Stomach (tissue), 8 donors: ENCODE measurements at regions not wholly inside any gene's neighbourhood (a gene's known extent, or its start where the extent isn't known, plus 50 kb on each side); places are given as distances from the start of the nearest gene placed in this dataset.

Experiments used
- DNase-seq, 2 donors: peaks; one replicate each; pipeline versions ENCODE4 v3.0.0 to v3.0.0-alpha.2; 2013 to 2019
- H3K27ac ChIP-seq, 5 donors: fragments of 200-600 bp in 4 of 5; sonication (generic) in 4 of 5; one replicate each; pipeline ENCODE4 v1.5.1; 2013 to 2019; ENCODE audit warnings: mild to moderate bottlenecking in 1 of 5, moderate library complexity in 1 of 5
- H3K27me3 ChIP-seq, 3 donors: fragments of 200-600 bp; sonication (generic); one replicate each; pipeline ENCODE4 v1.5.1; 2017 to 2019; ENCODE audit warnings: mixed run types in 1 of 3
- H3K36me3 ChIP-seq, 4 donors: fragments of 200-600 bp; sonication (generic); 1 replicate in 3 of 4; 2 replicates in 1 of 4; pipeline ENCODE4 v1.5.1; 2016 to 2019
- H3K4me1 ChIP-seq, 4 donors: fragments of 200-600 bp; sonication (generic); one replicate each; pipeline ENCODE4 v1.5.1; 2016 to 2019
- H3K4me3 ChIP-seq, 4 donors: fragments of 200-600 bp; sonication (generic) in 3 of 4; one replicate each; pipeline ENCODE4 v1.5.1; 2016 to 2019; ENCODE audit warnings: mild to moderate bottlenecking in 1 of 4
- H3K9me3 ChIP-seq, 4 donors: fragments of 200-600 bp; sonication (generic); one replicate each; pipeline ENCODE4 v1.5.1; 2016 to 2019
- EP300 ChIP-seq: sonication (generic); formaldehyde crosslinking; IDR thresholded peaks from one replicate; pipeline ENCODE4 v1.6.1; 2017; ENCODE audit warnings: antibody characterized with exemption
- POLR2A ChIP-seq, 4 donors: fragments of 450-650 bp; IDR thresholded peaks; one replicate each; pipeline ENCODE4 v1.6.1; 2016; ENCODE audit warnings: antibody characterized with exemption in 4 of 4, control low read depth in 2 of 4, mild to moderate bottlenecking in 1 of 4, moderate library complexity in 1 of 4
- POLR2AphosphoS5 ChIP-seq, 3 donors: sonication (generic); formaldehyde crosslinking; IDR thresholded peaks; one replicate each; pipeline ENCODE4 v1.6.1; 2016; ENCODE audit warnings: antibody characterized with exemption in 3 of 3
- WGBS, 5 donors: extraction: QIAGEN DNeasy Blood & Tissue Kit in 3 of 5; methylation state at CpG; one replicate each; pipeline versions ENCODE4 v1.1.5 to v1.1.7; 2013 to 2018; 5-methylcytosine and 5-hydroxymethylcytosine counted together
- intact Hi-C: fragments of 100-400 bp; cut with DNase I; formaldehyde crosslinking; loops from one replicate; pipeline ENCODE4 v1.15.1; 2023; ENCODE audit warnings: low total_unique reads
- TF ChIP-seq, protein P1 (sequence below), 7 experiments: fragments of 450-650 bp in 4 of 7; fragments of 200-600 bp in 3 of 7; sonication (generic) in 3 of 7; IDR thresholded peaks; one replicate each; pipeline ENCODE4 v1.5.1; 2016 to 2019; ENCODE audit warnings: antibody characterized with exemption in 7 of 7, control low read depth in 2 of 7, mild to moderate bottlenecking in 1 of 7
- donor health status: healthy with polysubstance abuse.
- donor health status: Bipolar disorder and iron deficiency.
- donor health status: healthy.

GRCh38 chr2:136185981-136186776 is 68.2 kb upstream of the CXCR4 start:
- WGBS, 5 donors: 80 to 93% (median 92%) methylated on average over 4 of the region's 4 CpGs
- DNase-seq: no peak
- H3K27me3 ChIP-seq: no peaks in the 10 kb centered on the region
- no peaks in the 10 kb centered on the region for H3K4me1 ChIP-seq
- intact Hi-C loops: no loop called here
- TF ChIP-seq EP300 (no peak), POLR2AphosphoS5 (IDR thresholded peaks at IDR 0.05) (no peak)
- TF ChIP-seq, protein P1, sequence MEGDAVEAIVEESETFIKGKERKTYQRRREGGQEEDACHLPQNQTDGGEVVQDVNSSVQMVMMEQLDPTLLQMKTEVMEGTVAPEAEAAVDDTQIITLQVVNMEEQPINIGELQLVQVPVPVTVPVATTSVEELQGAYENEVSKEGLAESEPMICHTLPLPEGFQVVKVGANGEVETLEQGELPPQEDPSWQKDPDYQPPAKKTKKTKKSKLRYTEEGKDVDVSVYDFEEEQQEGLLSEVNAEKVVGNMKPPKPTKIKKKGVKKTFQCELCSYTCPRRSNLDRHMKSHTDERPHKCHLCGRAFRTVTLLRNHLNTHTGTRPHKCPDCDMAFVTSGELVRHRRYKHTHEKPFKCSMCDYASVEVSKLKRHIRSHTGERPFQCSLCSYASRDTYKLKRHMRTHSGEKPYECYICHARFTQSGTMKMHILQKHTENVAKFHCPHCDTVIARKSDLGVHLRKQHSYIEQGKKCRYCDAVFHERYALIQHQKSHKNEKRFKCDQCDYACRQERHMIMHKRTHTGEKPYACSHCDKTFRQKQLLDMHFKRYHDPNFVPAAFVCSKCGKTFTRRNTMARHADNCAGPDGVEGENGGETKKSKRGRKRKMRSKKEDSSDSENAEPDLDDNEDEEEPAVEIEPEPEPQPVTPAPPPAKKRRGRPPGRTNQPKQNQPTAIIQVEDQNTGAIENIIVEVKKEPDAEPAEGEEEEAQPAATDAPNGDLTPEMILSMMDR (IDR thresholded peaks at IDR 0.05): no peak
- H3K27ac ChIP-seq: no peak overlapping the region
- no peaks in the 10 kb centered on the region for H3K36me3 ChIP-seq
- no peak overlapping the region for H3K4me3 ChIP-seq
- peaks cover 0 to 5% (median 0%) of the 10 kb centered on the region in 4 donors for H3K9me3 ChIP-seq

DNA sequence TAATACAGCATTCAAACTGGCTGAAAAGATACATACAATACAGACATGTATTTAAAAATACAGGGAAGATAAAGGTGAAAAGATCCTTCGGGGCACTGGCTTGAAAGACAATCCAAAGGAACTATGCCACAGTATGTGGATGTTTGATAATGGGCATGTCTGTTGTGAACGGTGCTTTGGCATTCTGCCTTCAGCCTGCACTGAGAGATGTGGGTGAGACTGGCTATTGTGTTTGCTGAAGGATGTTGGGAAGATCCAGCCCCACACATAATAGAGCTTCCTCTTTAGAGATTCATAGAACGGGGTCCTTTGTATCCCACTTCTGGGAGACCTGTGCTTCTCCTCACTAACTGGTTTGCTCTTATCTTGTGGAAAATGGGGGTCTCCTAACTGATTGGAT is 65.1 kb upstream of the CXCR4 start:
- 26 to 47% (median 44%) methylated on average over 3 of the region's 3 CpGs for WGBS, 5 donors
- Histone ChIP-seq H3K27me3 (no peaks in the 10 kb centered on the region), H3K9me3 (peaks cover 0 to 11% (median 0%) of the 10 kb centered on the region in 4 donors), H3K27ac (no peak overlapping the region), H3K36me3 (no peaks in the 10 kb centered on the region), H3K4me1 (peaks cover 0 to 11% (median 0%) of the 10 kb centered on the region in 4 donors), H3K4me3 (no peak overlapping the region)
- TF ChIP-seq, protein P1 (IDR thresholded peaks at IDR 0.05): no peak
- no peak for TF ChIP-seq POLR2AphosphoS5 (IDR thresholded peaks at IDR 0.05)
- no peak for TF ChIP-seq POLR2A (IDR thresholded peaks at IDR 0.05)
- no peak for TF ChIP-seq EP300
- DNase-seq: no peak
- intact Hi-C loops: no loop called here

DNA sequence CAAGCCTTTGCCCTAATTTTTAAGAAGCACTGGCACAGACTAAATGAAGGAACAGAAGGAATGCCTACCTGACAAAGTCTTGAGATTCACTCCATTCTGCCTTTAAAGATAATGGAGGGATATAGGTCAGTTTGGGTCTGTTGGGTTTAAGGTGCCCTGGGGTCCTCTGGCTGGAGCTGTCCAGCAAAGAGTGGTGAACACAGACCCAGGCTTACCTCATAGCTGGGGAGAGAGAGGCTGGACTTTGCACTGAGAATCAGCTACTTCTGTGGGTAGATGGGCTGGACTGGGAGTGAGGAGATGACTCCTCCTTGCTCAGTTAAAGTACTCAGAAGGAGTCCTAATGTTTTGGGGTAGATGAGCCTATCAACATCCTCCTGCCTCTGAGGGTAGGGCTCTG is 64.4 kb upstream of the CXCR4 start:
- H3K4me1 ChIP-seq: peaks cover 0 to 11% (median 0%) of the 10 kb centered on the region in 4 donors
- no peaks in the 10 kb centered on the region for H3K27me3 ChIP-seq
- no peak overlapping the region for H3K4me3 ChIP-seq
- no peaks in the 10 kb centered on the region for H3K36me3 ChIP-seq
- no peak overlapping the region for H3K27ac ChIP-seq
- TF ChIP-seq, protein P1 (IDR thresholded peaks at IDR 0.05): no peak
- TF ChIP-seq EP300 (no peak), POLR2A (IDR thresholded peaks at IDR 0.05) (no peak), POLR2AphosphoS5 (IDR thresholded peaks at IDR 0.05) (no peak)
- H3K9me3 ChIP-seq: peaks cover 0 to 11% (median 0%) of the 10 kb centered on the region in 4 donors
- intact Hi-C loops: no loop called here
- no peak for DNase-seq

DNA sequence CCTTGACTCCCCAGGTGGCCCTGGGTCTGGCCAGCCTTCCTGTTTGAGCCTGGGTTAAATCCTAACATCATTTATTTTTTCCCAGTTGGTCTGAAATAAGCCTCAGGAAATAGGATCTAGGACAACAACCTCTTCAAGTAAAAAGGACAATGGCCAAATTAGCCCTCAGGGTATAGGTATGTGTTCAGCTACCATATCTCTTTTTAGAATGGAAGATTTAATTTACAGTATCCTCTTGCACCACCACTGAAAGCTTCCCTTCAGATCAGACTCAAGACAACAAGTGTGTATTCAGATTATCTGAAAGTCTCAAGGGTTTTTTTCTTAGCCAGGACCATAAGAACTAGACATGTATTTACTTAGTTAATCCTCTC is 61.6 kb upstream of the CXCR4 start:
- no peaks in the 10 kb centered on the region for H3K27me3 ChIP-seq
- H3K4me1 ChIP-seq: peaks cover 0 to 22% (median 4%) of the 10 kb centered on the region in 4 donors
- no peak overlapping the region for H3K27ac ChIP-seq
- intact Hi-C loops: no loop called here
- H3K9me3 ChIP-seq: peaks cover 0 to 11% (median 0%) of the 10 kb centered on the region in 4 donors
- no peaks in the 10 kb centered on the region for H3K36me3 ChIP-seq
- TF ChIP-seq POLR2A (IDR thresholded peaks at IDR 0.05): no peak
- TF ChIP-seq, protein P1 (IDR thresholded peaks at IDR 0.05): no peak
- no peak for TF ChIP-seq POLR2AphosphoS5 (IDR thresholded peaks at IDR 0.05)
- TF ChIP-seq EP300: no peak
- DNase-seq: no peak
- H3K4me3 ChIP-seq: no peak overlapping the region
